AG20443 (cell line): ENCODE measurements at regions not wholly inside any gene's neighbourhood (a gene's known extent, or its start where the extent isn't known, plus 50 kb on each side); places are given as distances from the start of the nearest gene placed in this dataset.

Experiments used
- DNase-seq: peaks from one replicate; pipeline ENCODE4 v3.0.0; 2012; ENCODE audit warnings: low spot score, mixed read lengths

GRCh38 chr3:30945291-30945690 is 50.8 kb upstream of the GADL1 start:
- peak; percentile 13 for DNase-seq

DNA sequence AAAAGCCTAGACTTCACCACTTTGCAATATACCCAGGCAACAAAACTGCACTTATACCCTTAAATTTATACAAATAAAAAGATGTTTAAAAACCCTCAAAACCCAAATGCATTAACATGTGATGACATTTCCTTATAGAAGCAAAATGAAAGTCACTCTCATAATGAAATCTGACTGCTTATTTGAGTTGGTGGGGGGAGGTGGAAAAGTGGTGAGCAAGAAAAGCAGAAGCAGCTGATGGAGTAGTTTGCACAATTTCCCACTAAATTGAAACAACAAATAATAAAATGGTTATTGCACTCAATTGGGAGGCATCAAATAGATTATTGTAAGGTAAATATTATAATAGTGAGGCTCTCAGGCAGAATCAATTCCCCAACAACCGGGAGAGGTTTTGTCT is 54.0 kb upstream of the GADL1 start:
- DNase-seq, result no peak

DNA sequence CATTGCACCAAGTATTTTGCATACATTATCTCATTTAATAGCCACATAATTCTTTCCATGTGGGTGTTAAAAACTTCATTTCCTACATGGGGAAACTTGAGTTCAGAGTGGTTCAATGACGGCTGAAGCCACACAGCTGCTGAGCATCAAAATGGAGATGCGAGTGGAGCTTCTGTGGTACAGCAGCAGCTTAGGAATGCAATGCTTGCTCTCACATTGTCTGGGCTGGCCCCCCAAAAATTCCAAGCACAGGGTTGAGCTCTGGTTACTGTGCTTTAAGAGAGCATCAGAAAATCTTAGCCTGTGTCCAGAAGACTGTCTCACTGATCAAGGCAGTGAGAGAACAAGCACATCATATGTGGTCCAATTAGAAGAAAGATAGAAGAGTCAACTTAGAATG is 57.4 kb upstream of the GADL1 start:
- DNase-seq, result no peak

DNA sequence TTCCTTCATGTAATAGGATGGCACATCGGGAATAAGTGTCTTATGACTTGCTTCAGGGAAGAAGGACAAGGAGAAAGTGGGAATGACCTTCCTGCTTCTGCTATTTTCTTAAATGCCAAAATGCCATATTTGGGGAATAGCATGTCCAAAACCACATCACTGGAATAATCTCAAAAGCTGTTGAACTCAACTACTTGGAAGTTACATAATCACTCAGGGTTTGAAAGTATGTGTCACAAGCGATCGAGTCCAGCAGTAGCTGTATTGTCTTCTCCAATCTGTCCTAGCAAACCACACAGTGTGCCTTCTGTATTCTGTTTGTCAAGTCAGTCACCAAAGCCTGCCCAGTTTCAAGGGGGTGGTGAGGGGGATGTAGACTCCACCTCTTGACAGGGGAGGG is 58.3 kb upstream of the GADL1 start:
- peak; percentile 72 for DNase-seq

DNA sequence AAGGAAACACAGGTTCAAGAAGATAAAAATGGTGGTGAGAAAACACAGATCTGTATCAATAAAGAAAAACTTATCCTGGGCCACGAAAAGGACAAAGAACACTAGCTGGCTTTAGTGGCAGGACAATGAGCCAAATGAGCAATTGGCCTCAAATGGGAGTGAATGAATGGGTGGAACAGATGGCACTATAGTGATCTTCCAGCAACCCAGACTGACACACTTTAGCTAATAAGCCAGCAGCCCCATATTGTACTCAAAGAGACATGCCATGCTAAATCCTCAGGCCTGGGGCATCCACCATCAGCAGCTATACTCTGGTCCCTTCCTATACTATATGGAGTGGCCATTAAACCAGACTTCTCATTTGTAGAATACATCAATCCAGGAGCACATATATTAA is 60.0 kb upstream of the GADL1 start:
- no peak for DNase-seq

GRCh38 chr3:30962084-30962483 is 67.6 kb upstream of the GADL1 start:
- DNase-seq, result no peak

DNA sequence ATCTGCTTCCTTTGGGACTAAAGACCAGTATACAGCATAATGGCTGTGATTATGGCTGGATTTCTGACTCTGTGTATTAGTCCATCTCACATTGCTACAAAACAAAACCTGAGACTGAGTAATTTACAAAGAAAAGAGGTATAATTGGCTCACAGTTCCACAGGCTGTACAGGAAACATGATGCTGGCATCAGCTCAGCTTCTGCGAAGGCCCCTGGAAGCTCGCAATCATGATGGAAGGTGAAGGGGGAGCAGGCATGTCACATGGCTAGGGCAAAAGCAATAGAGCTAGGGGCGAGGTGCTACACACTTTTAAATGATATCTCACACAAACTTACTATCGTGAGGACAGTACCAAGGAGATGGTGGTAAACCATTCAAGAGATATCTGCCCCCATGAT is 68.0 kb upstream of the GADL1 start:
- DNase-seq, result no peak

DNA sequence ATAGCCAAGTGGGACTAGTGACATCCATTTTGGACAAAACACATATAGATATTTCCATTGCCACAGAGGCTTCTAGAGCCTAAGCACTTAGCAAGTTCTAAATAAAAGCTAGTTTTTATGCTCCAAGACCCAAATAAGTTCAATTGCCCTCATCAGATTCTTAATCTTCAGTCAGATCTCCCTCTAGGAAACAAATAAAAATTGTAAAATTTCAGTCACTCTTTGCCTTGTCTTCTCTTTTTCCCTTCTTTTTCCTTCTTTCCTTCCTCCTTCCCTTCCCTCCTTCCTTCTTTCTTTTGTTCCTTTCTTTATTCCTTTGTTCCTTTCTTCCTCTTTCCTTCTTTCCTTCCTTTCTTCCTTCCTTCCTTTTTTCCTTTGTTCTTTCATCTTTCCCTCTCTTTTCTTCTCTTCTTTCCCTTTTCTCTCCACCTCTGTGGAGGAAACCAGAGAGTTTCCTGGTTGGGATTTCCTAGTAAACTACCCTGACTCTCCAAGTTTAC is 68.8 kb upstream of the GADL1 start:
- DNase-seq, result no peak

DNA sequence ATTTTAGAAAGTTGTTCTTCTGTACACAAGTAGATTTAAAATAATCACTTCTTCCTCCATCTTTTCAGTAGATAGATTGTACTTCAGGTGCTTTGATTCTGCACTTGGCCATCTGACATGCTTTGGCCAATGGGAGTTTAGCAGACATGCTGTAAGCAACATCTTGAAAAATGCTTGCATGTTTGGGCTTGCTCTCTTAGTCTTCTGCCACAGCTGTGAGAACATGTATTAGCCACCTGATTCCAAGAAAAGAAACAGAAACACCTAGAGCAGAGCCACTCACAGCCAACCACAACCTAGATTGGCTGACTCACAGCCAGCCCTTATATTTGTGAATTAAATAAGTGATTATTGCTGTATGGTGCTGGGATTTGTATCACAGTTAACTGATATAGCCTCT is 70.2 kb upstream of the GADL1 start:
- no peak for DNase-seq

DNA sequence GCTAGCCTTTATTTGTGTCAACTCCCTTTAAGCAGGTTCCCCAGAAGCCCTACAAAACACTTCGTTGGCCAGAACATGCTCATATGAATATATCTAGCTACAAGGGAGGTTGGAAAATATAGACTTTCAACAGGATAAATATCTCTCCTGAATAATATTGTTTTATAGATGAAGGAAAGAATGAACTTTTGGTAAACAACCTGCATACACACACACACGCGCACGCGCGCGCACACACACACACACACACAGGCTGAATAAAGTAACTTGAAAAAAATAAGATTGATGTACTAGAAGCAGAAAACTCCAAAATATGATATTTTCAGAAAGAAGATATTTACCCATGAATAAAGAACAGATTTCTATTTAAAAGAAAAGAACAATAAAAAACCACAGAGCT is 72.4 kb upstream of the GADL1 start:
- no peak for DNase-seq

DNA sequence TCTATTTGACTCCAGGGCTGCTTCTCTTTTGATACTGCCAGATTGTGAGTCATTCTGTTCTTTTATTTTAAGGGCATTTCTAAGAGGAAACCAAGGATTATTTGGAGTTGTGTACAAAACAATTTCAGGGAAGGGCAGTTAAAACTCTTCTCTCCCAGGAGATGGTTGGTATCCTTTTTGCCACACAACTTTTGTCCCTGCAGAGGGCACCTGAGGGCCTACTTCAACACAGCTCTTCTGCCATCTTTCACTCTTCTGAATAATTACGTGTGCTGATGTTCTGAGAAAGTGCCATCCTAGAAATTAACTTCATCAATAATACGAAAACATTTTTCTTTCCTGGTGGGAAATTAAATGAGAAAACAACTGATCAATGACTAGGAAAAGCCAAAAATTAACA is 75.7 kb upstream of the GADL1 start:
- DNase-seq, result peak; percentile 29

- DNase-seq, result no peak
These were observed 78.0 kb upstream of the GADL1 start for GRCh38 chr3:30972449-30972848.

GRCh38 chr3:30974071-30974470 is 79.6 kb upstream of the GADL1 start:
- no peak for DNase-seq

DNA sequence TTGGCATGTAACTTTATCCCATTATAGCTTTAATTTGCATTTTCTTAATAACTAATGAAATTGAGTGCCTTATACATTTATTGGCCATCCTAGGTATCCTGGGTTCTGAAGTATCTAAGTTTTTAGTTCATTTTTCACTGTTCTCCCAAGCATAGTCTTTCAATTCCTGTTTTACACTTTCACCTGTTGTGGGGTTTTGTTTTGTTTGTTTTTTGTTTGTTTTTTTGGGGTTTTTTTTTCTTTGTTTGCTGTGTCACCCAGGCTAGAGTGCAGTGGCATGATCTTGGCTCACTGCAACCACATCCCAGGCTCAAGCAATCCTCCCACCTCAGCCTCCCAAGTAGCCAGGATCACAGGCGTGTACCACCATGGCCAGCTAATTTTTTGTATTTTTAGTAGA is 83.1 kb upstream of the GADL1 start:
- DNase-seq, result no peak

- DNase-seq, result no peak
These were observed 86.5 kb upstream of the GADL1 start for GRCh38 chr3:30980993-30981392.

GRCh38 chr3:30982416-30983075 is 88.1 kb upstream of the GADL1 start:
- no peak for DNase-seq

GRCh38 chr3:30984855-30985749 is 90.6 kb upstream of the GADL1 start:
- no peak for DNase-seq

- DNase-seq, result no peak
These were observed 92.1 kb upstream of the GADL1 start for GRCh38 chr3:30986551-30986950.

DNA sequence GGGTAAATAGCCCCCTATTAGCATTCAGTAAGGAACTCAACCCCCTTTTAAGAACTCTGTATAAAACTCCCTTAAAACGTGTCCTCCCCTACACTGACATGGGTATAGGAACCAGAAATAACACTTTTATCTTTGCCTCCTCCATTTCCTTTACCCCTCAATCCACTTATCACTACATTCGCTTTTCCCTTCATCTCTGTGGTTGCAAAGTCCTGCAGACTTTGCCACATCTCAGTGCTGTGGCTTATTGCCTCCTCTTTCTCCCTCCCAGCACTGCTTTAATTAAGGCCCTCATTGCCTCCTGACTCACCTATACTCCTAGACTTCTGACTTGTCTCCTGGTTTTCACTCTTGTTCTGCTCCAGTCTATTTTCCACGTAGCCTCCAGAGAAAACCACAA is 94.3 kb upstream of the GADL1 start:
- no peak for DNase-seq

GRCh38 chr3:30989276-30990030 is 95.0 kb upstream of the GADL1 start:
- DNase-seq, result no peak

GRCh38 chr3:30996467-30996866 is 102.0 kb upstream of the GADL1 start:
- no peak for DNase-seq

- DNase-seq, result no peak
These were observed 108.3 kb upstream of the GADL1 start for GRCh38 chr3:31002730-31003129.
